Astrocyte (in vitro differentiated cells and primary cell): ENCODE measurements at regions not wholly inside any gene's neighbourhood (a gene's known extent, or its start where the extent isn't known, plus 50 kb on each side); places are given as distances from the start of the nearest gene placed in this dataset.

ENCODE experiments used
- CTCF ChIP-seq: IDR thresholded peaks from 2 replicates; pipeline ENCODE4 v1.5.1; 2011; ENCODE audit warnings: low read depth, mild to moderate bottlenecking, inconsistent platforms, low read length, moderate library complexity; ENCODE audit not compliant: insufficient read depth
- EZH2 ChIP-seq: IDR thresholded peaks from 2 replicates; pipeline ENCODE4 v1.6.1; 2012; ENCODE audit warnings: mild to moderate bottlenecking, low read length, inconsistent platforms; ENCODE audit not compliant: insufficient read depth

- no peak for TF ChIP-seq CTCF
- TF ChIP-seq EZH2, result no peak
Measured at GRCh38 chr5:92022415-92023140, 639.5 kb upstream of the ARRDC3 start.
